HL-60 (cell line): ENCODE measurements at regions not wholly inside any gene's neighbourhood (a gene's known extent, or its start where the extent isn't known, plus 50 kb on each side); places are given as distances from the start of the nearest gene placed in this dataset.

Experiments used
- DNase-seq, 2 experiments: peaks; one replicate each; pipeline ENCODE4 v3.0.0-alpha.2; 2010 to 2020; ENCODE audit warnings: low read depth in 1 of 2, low spot score in 1 of 2
- H3K27ac ChIP-seq: fragments of 250-450 bp; sonication (Bioruptor Pico); replicated peaks from 2 replicates; pipeline ENCODE4 v1.5.1; 2020; ENCODE audit warnings: mild to moderate bottlenecking, moderate library complexity
- H3K27me3 ChIP-seq: fragments of 250-450 bp; sonication (Bioruptor Pico); 2 replicates; pipeline ENCODE4 v1.5.1; 2021; ENCODE audit warnings: mild to moderate bottlenecking, moderate library complexity; ENCODE audit not compliant: insufficient read depth, poor library complexity, severe bottlenecking
- H3K4me3 ChIP-seq: replicated peaks from 2 replicates; pipeline ENCODE4 v1.5.1; 2011; ENCODE audit warnings: mild to moderate bottlenecking, control low read depth, low read length; ENCODE audit not compliant: insufficient read depth
- CTCF ChIP-seq: IDR thresholded peaks from one replicate; pipeline ENCODE4 v1.5.1; 2011; ENCODE audit warnings: low read length, control low read depth, inconsistent platforms; ENCODE audit not compliant: insufficient read depth
- GABPA ChIP-seq: IDR thresholded peaks from 2 replicates; pipeline ENCODE4 v1.6.1; 2012; ENCODE audit warnings: low read depth
- POLR2AphosphoS5 ChIP-seq: IDR thresholded peaks from 2 replicates; pipeline ENCODE4 v1.6.1; 2012; ENCODE audit warnings: low read depth
- SPI1 ChIP-seq: IDR thresholded peaks from 2 replicates; pipeline ENCODE4 v1.6.1; 2012; ENCODE audit warnings: low read depth, mild to moderate bottlenecking, borderline replicate concordance
- TF ChIP-seq, protein P1 (sequence below): IDR thresholded peaks from 2 replicates; pipeline ENCODE4 v1.6.1; 2012; ENCODE audit warnings: low read depth; ENCODE audit not compliant: insufficient replicate concordance

DNA sequence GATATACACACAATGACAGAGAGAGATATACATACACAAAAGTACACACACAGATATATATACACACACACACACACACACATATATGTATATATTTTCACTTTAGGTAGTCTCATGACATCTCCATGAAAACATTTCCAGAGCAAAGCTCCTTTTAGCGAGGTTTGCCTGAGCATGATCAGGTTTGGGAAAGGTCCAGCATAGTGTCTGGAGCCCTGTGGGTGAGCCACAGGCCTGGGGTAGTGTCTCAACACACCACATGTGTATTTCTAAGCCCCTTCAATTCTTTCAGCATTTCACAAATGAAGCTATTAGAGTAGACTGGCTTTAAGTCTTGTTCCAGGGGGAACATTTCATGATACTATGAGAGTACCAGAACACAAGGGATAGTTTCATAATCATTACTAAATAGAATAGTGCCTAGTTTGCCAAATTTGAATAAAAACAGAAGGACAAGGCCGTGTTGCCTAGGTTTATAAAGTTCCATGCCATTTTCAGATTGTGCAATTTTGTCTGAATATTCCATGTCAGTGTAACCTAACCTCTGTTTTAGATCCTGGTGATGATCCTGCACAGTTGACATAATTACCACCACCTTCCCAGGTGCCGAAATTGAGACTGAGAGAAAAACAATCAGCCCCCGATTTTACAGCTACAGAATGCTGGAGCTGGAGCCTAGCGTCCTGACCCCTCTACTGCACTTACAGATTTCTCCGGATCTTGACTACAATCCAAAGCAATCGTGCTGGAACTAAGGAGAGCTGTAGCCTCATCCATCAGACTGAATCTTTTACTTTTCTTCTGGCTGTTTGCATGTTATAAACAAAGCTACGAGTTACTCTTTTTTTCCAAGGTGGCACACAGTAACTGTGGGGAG, 332.7 kb downstream of the CYRIA start:
- H3K27ac ChIP-seq, result no peak overlapping the region
- no peak overlapping the region for H3K4me3 ChIP-seq
- no peak for DNase-seq
- TF ChIP-seq POLR2AphosphoS5 (no peak), CTCF (no peak), GABPA (no peak), SPI1 (no peak)
- TF ChIP-seq, protein P1, sequence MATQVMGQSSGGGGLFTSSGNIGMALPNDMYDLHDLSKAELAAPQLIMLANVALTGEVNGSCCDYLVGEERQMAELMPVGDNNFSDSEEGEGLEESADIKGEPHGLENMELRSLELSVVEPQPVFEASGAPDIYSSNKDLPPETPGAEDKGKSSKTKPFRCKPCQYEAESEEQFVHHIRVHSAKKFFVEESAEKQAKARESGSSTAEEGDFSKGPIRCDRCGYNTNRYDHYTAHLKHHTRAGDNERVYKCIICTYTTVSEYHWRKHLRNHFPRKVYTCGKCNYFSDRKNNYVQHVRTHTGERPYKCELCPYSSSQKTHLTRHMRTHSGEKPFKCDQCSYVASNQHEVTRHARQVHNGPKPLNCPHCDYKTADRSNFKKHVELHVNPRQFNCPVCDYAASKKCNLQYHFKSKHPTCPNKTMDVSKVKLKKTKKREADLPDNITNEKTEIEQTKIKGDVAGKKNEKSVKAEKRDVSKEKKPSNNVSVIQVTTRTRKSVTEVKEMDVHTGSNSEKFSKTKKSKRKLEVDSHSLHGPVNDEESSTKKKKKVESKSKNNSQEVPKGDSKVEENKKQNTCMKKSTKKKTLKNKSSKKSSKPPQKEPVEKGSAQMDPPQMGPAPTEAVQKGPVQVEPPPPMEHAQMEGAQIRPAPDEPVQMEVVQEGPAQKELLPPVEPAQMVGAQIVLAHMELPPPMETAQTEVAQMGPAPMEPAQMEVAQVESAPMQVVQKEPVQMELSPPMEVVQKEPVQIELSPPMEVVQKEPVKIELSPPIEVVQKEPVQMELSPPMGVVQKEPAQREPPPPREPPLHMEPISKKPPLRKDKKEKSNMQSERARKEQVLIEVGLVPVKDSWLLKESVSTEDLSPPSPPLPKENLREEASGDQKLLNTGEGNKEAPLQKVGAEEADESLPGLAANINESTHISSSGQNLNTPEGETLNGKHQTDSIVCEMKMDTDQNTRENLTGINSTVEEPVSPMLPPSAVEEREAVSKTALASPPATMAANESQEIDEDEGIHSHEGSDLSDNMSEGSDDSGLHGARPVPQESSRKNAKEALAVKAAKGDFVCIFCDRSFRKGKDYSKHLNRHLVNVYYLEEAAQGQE, result no peak
- no peaks in the 10 kb centered on the region for H3K27me3 ChIP-seq

DNA sequence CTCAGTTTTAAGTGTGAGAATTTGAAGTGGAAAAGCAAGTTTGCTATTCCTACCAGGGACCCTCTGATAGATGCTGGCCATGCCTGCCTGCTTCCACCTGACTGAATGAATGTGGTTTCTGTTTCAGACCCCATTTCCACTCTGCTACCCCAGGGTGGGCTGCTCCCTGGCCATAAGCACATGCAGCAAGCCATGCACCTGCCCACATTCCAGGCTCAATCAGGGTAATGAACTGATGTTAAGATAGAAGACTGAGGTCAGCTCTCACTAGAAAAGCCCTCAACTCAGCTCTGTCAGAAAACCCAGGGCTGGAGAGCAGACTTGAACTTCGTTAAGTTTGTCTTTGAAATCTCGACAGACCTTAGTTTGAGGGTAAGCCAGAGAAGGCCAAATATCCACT, 333.9 kb downstream of the CYRIA start:
- Histone ChIP-seq H3K4me3 (no peak overlapping the region), H3K27me3 (no peaks in the 10 kb centered on the region), H3K27ac (no peak overlapping the region)
- TF ChIP-seq, protein P1, result no peak
- TF ChIP-seq SPI1 (no peak), POLR2AphosphoS5 (no peak), GABPA (no peak), CTCF (no peak)
- DNase-seq, result no peak

DNA sequence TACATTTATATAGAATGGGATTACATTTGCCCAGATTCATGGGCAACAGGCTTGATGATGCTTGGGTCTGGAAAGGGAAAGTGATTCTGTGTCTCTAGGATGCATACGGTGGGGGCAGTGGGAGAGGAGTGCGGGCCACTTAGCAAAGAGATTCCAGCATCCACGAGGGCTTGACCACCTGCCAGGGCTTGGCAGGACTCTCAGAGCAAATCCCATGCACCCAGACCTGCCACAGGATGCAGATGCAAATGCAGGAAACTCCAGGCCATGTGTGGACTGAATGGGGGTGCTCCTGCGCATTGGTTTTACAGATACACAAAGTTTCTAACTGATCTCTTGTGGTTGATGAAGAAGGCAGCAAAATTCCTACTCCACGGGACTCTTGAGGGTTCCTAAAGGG, 334.7 kb downstream of the CYRIA start:
- H3K27me3 ChIP-seq, result no peaks in the 10 kb centered on the region
- DNase-seq, result no peak
- H3K27ac ChIP-seq, result no peak overlapping the region
- H3K4me3 ChIP-seq, result no peak overlapping the region
- TF ChIP-seq GABPA (no peak), POLR2AphosphoS5 (no peak), CTCF (no peak), SPI1 (no peak)
- TF ChIP-seq, protein P1, result no peak
